Left lung (tissue), 4 donors: ENCODE measurements at regions not wholly inside any gene's neighbourhood (a gene's known extent, or its start where the extent isn't known, plus 50 kb on each side); places are given as distances from the start of the nearest gene placed in this dataset.

Experiments used
- ATAC-seq: fragments of 200-7000 bp; cut with Tn5 transposase; one replicate; pipeline ENCODE4 v1.9.1; 2020; ENCODE audit warnings: moderate library complexity
- DNase-seq, 4 donors: peaks; one replicate each; pipeline ENCODE4 v3.0.0-alpha.2; 2013 to 2020
- H3K27ac ChIP-seq, 2 donors: fragments of 200-600 bp; sonication (generic) in 1 of 2; one replicate each; pipeline versions ENCODE4 v1.5.0 to v1.8.0; 2020 to 2021
- H3K27me3 ChIP-seq, 2 donors: fragments of 200-600 bp; sonication (generic) in 1 of 2; one replicate each; pipeline versions ENCODE4 v1.5.0 to v1.8.0; 2020 to 2021
- H3K36me3 ChIP-seq, 2 donors: fragments of 200-600 bp; sonication (generic) in 1 of 2; one replicate each; pipeline versions ENCODE4 v1.5.0 to v1.8.0; 2020 to 2021
- H3K4me1 ChIP-seq, 2 donors: fragments of 200-600 bp; one replicate each; pipeline ENCODE4 v1.8.0; 2021
- H3K4me3 ChIP-seq, 2 donors: fragments of 200-600 bp; sonication (generic) in 1 of 2; one replicate each; pipeline versions ENCODE4 v1.5.0 to v1.8.0; 2020 to 2021; ENCODE audit warnings: mild to moderate bottlenecking in 1 of 2
- H3K9me3 ChIP-seq, 2 donors: fragments of 200-600 bp; sonication (generic) in 1 of 2; one replicate each; pipeline versions ENCODE4 v1.5.0 to v1.8.0; 2020 to 2021
- CTCF ChIP-seq, 2 donors: fragments of 200-600 bp; sonication (generic) in 1 of 2; IDR thresholded peaks; one replicate each; pipeline versions ENCODE4 v1.5.0 to v1.8.0; 2021; ENCODE audit warnings: antibody characterized with exemption in 2 of 2
- intact Hi-C, 2 donors: fragments of 100-400 bp; cut with DNase I; formaldehyde crosslinking; loops; one replicate each; pipeline versions ENCODE4 v1.11.2 to v1.14.2; 2022
- donor health status: DM: no; HTN: yes; CAD: no.
- donor health status: DM: no; HTN: no; CAD: no.

GRCh38 chr18:24628326-24628725, 167.9 kb downstream of the HRH4 start:
- TF ChIP-seq CTCF (IDR thresholded peaks at IDR 0.05): no peak
- Histone ChIP-seq H3K9me3 (no peaks in the 10 kb centered on the region), H3K27me3 (no peaks in the 10 kb centered on the region), H3K36me3 (no peaks in the 10 kb centered on the region), H3K27ac (no peak overlapping the region), H3K4me1 (no peaks in the 10 kb centered on the region), H3K4me3 (no peak overlapping the region)
- intact Hi-C loops: no loop called here
- no peak for ATAC-seq
- DNase-seq: no peak

GRCh38 chr18:24629921-24630320, 169.5 kb downstream of the HRH4 start:
- TF ChIP-seq CTCF (IDR thresholded peaks at IDR 0.05): no peak
- H3K4me1 ChIP-seq: no peaks in the 10 kb centered on the region
- no peak for ATAC-seq
- H3K27ac ChIP-seq: no peak overlapping the region
- no peaks in the 10 kb centered on the region for H3K36me3 ChIP-seq
- peak in 2 of 4 donors; percentile 42 to 55 for DNase-seq
- H3K27me3 ChIP-seq: no peaks in the 10 kb centered on the region
- no peak overlapping the region for H3K4me3 ChIP-seq
- intact Hi-C loops: no loop called here
- H3K9me3 ChIP-seq: no peaks in the 10 kb centered on the region

- intact Hi-C loops: no loop called here
- H3K4me1 ChIP-seq: no peaks in the 10 kb centered on the region
- ATAC-seq: no peak
- H3K4me3 ChIP-seq: no peak overlapping the region
- DNase-seq: no peak
- TF ChIP-seq CTCF (IDR thresholded peaks at IDR 0.05): no peak
- no peaks in the 10 kb centered on the region for H3K9me3 ChIP-seq
- no peaks in the 10 kb centered on the region for H3K36me3 ChIP-seq
- H3K27me3 ChIP-seq: no peaks in the 10 kb centered on the region
- H3K27ac ChIP-seq: no peak overlapping the region
Observed at GRCh38 chr18:24630346-24630880, 170.0 kb downstream of the HRH4 start.

GRCh38 chr18:24631243-24632025, 171.0 kb downstream of the HRH4 start:
- TF ChIP-seq CTCF (IDR thresholded peaks at IDR 0.05): no peak
- H3K27me3 ChIP-seq: no peaks in the 10 kb centered on the region
- ATAC-seq: no peak
- no peak for DNase-seq
- no peak overlapping the region for H3K27ac ChIP-seq
- H3K4me3 ChIP-seq: no peak overlapping the region
- H3K4me1 ChIP-seq: no peaks in the 10 kb centered on the region
- intact Hi-C loops: no loop called here
- H3K36me3 ChIP-seq: no peaks in the 10 kb centered on the region
- H3K9me3 ChIP-seq: no peaks in the 10 kb centered on the region

GRCh38 chr18:24632158-24632988, 171.9 kb downstream of the HRH4 start:
- H3K36me3 ChIP-seq: no peaks in the 10 kb centered on the region
- intact Hi-C loops: no loop called here
- H3K4me1 ChIP-seq: no peaks in the 10 kb centered on the region
- DNase-seq: no peak
- no peak overlapping the region for H3K27ac ChIP-seq
- no peak overlapping the region for H3K4me3 ChIP-seq
- H3K9me3 ChIP-seq: no peaks in the 10 kb centered on the region
- no peak for TF ChIP-seq CTCF (IDR thresholded peaks at IDR 0.05)
- ATAC-seq: no peak
- no peaks in the 10 kb centered on the region for H3K27me3 ChIP-seq
